EL (cell line): ENCODE measurements at regions not wholly inside any gene's neighbourhood (a gene's known extent, or its start where the extent isn't known, plus 50 kb on each side); places are given as distances from the start of the nearest gene placed in this dataset.

Source experiments
- DNase-seq: peaks from one replicate; pipeline ENCODE4 v3.0.0-alpha.2; 2016

DNA sequence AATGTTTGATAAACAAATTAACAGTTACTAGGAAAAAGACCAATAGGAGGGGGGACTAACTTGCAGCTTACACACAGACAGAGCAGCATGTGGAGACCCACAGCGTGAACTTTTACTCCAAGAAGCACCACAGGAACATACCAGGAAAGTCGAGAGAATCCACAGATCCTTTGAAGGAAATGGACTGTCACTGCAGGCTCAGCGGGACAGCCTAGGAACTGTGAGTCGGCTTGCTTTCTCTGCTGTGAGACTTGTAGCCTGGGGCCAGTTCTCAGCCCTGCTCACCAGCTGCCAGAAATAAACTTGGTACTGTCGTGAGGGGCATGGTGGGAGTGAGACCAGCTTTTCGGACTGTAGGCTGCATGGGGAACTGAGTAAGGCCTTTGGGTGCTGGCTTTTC lies 1211.5 kb downstream of the PCDH17 start:
- no peak for DNase-seq

DNA sequence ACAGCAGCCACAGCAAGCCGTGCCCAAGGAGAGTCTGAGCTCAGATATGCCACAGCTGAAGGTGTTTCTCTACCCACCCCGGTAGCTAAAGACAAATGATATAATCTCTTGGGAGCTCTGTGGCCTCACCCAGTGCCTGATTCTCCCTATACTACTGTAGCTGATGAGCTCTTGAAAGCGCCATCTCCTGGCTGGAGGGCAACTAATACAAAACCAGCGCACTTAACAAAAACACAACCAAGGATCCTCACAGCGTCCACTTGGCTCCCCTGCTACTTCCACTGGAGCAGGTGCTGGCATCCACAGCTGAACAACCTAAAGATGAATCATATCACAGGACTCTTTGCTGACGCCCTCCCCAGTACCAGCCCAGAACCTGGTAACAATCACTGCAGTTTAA lies 1212.0 kb downstream of the PCDH17 start:
- DNase-seq = no peak

DNA sequence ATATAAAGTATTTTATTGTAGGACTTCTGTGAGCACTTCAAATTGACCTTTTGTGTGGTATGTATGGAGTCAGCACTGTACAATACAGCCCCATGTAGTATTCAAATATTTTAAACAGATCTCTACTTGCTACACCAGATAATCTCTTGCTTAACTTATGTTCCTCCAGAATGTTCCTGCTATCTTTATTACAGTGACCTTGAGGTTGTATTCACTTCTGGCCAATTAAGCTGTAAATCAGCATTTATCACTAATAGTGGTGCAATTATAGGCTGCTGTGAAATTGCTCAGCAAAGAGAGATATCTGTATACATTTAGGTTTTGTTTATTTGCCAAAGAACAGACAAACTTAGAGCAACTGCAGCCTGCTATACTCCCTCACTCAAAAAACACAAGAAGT lies 1218.6 kb downstream of the PCDH17 start:
- no peak for DNase-seq

DNA sequence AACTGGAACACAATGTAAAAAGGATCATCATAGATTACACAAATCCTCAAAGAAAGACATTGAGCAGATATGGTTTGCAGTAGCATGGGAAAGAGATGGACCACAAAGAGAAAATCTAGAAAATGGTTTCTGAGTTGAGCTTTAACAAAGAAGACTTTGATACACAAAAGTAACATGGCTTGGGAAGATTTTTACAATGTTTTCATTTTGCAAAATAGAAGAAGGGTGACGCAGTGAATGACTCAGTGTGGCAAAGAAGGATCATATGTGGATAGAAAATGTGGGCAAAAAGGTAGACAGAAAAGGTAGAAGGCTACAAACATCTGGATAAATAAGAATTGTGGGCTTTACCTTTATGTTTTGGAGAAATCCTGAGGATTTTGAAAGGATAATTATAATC lies 1220.5 kb downstream of the PCDH17 start:
- DNase-seq = no peak

DNA sequence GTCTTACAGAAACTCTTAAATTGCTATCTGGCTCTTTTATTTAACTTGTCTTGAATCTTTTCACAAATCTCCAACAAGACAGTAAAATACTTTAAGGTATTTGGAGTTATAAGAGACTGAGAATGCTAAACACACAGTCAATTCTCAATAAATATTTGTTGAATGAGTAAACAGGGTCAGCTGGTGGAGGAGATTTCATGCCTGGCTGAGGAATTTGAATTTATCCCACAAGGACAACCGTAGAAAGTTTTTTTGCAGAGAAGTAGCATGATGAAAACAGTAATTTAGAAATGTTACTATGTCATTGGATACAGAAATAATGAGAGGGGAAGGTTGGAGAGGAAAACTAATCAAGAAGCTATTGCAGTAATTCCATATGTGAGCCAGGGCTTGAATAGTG lies 1223.7 kb downstream of the PCDH17 start:
- DNase-seq = no peak

DNA sequence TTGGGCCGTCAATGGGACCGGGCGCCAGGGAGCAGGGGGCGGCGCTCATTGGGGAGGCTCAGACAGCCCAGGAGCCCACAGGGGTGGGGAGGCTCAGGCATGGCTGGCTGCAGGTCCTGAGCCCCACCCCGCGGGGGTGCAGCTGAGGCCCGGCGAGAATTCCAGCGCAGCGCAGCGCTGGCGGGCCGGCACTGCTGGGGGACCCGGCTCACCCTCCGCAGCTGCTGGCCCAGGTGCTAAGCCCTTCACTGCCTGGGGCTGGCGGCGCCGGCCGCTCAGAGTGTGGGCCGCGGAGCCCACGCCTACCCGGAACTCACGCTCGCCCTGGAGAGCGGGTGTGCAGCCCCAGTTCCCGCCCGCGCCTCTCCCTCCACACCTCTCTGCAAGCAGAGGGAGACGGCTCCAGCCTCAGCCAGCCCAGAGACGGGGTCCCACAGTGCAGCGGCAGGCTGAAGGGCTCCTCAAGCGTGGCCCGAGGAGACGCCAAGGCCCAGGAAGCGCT lies 1227.4 kb downstream of the PCDH17 start:
- no peak for DNase-seq

DNA sequence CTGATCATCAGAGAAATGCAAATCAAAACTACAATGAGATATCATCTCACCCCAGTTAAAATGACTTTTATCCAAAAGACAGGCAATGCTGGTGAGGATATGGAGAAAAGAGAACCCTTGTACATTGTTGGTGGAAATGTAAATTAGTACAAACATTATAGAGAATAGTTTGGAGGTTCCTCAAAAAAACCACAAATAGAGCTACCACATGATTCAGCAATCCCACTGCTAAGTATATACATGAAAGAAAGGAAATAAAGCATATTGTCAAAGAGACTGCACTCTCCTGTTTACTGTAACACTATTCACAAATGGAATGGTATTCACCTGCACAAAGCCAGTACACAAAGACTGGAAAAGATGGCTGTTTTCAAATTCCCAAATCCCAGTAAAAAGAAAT lies 1233.7 kb downstream of the PCDH17 start:
- DNase-seq = no peak

DNA sequence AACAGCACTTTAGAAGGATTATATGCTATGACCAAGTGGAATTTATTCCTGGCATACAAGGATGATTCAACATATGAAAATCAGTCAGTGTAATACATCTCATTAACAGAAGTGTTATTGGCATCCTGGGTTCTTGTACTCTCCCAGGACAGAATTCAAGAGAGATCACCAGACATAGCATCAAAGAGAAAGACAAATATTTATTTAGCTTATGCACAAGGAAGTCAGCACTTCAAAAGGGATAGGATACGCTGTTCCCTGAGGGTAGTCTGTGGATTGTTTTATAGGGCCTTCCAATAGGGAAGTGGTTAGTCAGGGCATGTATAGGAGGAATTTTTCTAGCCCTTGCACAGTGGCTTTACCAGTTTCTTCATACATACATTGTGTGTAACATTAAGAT lies 1238.0 kb downstream of the PCDH17 start:
- DNase-seq = no peak

DNA sequence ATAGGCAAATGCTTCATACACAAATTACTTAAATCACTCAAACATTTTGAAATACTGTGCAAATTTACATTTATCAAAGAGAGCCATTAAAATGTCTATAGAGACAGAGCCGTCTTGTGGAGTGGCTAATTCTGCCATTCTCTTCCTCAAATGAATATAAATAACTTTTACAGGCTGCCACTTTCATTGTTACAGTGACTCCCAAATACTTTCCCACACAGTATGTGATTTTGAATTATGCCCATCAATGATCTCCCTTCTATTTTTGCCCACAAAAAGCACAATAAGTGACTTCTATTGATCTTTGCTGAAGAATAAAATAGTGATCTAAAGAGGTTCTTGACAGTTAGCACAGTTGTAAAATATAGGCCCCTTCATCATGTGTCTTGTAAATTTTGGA lies 1244.9 kb downstream of the PCDH17 start:
- no peak for DNase-seq

DNA sequence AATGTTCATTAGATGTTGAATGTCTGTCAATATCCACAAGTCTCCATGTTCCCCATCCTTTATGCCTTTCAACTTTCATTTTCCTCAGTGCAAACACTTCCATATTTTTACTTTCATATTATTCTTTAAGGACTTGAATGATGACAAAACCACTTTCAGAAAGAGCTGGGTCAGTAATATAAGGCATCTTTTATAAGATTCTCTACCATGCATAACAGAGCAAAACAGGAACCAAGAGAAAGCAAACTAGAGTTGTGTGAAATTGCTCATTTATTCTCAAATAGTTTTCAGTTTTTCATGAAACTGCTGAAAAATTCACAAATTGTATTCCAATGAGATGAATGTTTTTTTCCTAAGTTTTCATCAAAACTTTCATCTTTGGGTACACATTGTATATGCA lies 1247.6 kb downstream of the PCDH17 start:
- DNase-seq = no peak

DNA sequence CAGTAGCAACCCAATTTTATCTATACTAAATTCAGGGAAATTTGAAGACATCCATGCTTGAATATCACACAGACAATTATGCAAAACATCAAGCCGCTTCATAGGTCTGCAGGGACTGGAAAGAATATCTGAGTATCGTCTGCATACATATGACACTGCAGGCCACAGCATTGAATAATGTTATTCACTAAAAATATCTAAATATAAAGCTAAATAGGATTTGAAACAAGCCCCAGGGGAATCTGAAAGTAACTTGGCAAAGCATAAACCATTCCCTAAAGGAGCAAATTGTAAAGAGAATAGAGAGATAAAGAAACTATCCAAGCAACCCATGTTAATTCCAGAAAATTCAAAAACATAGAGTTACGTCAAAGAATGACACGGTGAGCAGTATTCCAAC lies 1251.0 kb downstream of the PCDH17 start:
- no peak for DNase-seq

DNA sequence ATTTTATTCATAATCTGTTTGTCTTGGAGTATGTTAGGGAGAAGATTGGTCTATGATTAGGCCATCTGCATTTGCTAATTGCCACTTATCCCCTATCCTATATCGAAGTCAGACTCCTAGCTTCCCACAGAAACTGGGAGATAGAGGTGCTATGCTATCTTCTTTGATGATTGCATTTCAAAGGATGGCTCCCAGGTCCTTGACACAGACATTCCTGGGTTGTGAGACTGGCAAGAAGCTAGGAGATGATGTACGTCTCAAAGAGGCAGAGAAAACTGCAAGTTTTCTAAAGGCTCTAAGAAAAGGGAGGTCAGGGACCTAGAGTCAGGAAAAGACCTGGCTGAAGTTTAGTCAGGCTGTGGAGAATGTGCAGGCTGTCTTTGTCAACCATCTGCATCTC lies 1251.9 kb downstream of the PCDH17 start:
- DNase-seq = no peak

DNA sequence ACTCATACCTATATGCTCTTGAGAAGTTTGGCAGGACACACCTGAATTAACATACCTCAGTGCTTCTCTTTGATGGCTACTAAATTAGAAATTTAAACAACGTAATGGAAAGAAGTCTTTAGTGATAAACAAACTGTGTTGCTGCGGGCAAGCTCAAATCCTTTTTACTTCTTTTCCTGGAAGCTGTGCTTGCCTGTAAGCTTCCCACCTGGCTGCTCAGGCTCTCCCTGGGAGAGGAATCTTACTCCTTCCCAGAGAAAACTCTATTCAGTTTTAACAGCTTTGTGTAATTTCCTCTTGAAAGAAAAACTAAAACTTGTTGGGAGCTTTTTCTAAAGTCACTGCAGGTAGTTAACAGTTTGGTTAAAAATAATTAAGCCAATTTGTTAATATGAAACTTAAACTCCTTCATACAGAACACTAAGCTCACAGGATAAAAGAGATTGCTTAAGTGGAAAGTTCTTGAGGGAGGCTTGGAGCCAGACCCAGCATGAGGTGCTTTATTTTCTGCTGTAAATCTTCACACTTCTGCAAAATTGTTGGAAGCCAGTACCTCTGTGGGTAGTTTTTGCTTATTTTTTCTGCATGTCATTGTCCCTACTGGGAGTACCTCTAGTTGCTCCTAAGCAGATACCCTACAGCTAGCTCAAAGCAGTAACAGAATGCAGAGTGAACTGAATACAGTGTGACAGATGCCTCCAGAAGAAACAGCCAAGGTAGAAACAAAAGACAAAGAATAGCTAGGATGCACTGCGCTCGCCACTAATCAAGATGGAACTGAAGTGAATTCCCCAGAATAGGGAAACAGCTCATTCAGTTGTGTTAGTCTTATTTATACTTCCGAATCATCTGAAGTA lies 1253.0 kb downstream of the PCDH17 start:
- DNase-seq = no peak

DNA sequence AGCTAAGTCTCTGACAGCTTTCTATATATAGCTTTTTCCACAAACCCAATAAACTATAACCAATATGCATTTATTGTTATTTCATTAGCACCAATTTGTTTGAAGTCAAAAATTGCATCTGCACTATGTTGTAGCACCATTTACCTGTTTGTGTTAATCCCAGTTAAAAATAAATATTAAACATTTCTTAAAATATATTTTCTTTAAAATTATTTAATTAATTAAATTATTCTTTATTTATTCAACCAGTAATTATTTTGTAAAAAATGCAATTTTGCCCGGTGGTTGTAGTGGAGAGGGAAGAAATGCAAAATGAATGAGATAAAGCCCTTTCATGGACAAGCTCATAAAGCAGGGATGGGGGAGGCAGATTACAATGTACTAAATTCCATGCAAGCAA lies 1257.9 kb downstream of the PCDH17 start:
- no peak for DNase-seq

DNA sequence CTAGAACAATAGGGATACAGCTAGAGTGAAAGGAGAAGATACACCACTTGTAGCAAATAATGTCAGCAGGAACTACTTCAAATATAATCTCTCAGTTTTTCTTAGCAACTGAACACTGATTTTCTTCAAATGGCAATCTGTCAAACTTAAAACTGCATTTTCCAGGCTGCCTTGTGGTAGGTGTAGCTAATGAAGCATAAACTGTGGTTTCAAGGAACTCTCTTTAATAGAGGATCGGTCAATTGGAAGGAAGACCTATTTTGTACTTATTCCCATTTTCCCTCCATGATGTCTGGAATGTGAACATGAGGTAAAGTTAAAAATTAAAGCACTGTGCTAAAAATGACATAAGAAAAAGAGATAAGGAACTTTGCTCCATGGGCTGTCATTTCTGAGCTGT lies 1261.9 kb downstream of the PCDH17 start:
- DNase-seq = no peak

DNA sequence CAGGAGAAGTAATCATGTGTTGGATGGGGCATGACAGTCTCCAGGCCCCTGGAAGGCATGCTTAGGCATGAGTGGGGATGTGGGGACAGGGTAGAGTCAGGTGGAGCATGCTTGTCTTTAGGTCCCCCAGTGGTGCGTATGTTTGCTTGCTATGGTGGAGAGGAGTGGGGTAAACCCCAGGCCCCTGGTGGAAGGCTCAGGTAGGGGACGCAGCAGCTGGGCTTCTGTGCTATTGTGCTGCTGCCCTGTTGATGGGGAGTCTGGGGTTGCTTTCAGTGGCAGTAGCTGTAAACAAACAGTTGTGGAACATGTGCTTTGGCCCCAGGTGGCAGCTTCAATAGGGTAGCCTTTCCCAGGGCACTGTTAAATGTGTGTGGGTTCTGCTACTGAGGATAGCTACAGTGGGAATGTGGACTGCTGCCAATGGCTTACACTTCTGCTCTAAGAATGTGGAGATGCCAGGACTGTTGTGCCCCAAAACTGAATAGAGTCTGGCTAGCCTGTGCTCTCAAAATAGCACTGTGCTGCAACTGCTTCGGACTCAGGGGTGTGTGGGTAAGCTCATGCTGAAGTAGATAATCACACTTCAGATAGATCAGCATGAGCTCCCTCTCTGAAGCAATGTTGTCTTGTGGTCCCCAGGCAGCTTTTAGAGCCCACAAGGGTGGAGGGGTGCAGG lies 1257.3 kb downstream of the DIAPH3 start:
- DNase-seq = no peak

DNA sequence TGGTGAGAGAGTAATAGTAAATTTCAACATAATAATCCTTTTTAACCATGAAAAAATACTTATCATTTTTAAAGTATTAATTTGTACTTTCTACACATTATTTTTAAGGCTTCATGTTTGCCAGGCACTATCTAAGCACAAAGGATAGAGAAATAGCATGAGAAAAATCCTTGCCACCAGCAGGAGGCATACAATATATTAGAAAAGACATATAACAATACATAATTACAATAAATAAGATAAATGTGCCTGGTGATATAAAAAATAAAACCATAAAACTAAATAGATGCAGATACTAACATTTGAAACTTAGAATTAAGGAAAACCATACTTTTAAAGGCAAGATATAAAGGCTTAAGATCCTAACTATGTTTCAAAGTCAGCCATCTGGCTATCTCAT lies 1256.4 kb downstream of the DIAPH3 start:
- DNase-seq = no peak

DNA sequence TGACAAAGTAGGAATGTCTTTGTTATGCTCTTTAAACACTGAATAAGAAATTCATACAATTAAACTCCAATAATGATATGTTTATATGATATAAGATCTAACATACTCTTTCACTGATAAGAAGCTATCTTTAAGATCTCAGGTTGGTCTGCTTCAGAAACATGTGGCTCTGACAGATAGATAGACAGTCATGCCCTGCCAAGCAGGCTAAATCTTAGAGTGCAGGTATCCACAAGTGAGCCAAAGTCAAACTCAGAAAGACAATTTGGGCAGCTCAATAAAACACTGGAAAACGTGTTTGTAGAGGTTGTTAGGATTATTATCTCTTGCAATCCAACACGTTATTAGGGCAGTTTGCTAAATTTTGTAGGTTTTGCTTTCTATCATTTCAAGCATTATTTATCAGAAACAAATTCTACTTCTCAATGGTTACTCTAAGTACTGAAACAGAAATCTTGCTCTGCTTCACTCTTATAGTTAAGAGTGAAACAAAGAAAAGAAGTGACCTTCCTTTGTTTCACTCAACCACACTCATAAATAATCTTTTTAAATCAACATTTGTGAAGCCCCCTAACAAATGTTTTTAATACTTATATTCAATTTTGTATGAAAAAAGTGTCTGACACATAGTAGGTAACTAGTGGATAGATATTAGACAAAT lies 1255.6 kb downstream of the DIAPH3 start:
- DNase-seq = no peak

DNA sequence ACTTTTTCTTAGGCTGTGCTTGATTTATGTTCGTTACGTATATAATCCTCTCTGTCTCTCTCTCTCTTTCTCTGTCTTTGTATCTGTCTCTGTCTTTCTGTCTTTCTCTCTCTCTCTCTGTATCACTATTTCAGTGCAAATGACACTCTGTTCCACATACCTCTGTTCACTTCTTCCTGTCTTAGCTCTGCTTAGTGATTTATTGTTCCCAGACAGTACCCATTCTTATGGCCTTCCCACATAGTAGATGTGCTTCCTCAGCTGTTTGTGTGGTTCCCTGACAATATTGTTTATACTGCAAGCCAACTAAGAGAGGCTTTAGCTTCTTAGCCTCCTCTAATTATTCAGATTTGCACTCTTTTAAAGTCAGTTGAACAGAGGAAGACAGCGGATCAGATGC lies 1244.2 kb downstream of the DIAPH3 start:
- no peak for DNase-seq

DNA sequence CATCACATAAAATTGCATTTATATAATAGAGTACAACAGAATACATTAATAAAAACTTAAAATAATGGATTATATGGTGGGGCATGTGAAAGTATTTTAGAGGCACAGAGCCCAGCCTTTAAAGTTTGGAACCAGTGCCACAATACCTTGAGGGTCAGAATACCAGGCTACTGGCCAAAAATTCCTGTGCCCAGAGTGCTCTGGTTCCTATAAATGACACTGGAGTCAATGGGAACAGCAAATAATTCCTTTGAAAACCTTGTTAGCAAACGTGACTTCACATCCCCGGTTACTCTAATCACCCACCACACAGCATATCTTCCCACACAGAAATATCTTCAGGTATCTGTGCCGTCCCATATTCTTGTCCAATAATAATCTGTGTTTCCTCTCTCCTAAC lies 1242.6 kb downstream of the DIAPH3 start:
- DNase-seq = no peak

DNA sequence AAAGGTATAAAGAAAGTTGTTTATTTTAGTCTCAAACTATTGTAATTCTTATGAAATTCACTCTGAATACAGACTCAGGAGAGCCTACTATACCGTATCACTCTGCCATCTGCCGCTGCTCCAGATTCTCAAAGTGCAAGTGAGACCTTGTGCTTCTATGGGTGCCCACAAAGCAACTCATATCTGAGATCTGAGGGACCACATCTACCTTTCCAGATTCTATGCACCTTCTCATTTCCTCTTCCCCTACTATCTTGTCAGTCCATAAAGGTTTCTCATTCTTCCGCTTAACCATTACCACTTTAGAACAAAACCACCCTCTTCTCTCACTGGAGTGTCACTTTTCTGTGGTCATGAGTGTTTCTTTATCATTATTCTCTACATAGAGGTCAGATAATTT lies 1236.9 kb downstream of the DIAPH3 start:
- no peak for DNase-seq

DNA sequence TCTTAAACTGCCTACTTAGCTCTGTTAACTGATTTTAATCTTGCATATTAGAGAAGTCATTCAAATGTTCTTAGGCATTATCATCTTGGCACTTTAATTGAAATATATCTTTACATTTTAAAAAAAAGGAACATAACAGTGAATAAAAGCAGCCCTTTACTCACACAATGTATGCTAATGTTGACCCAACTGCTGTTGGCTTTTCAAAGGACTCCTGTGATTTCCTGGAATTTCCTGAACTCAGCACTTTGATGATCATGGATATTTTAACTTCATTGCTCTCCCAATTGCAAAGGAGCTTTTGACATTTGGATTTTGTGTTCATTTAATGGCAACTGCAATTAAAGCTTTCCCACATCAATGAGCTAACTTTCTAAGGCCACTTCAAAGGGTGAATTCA lies 1230.3 kb downstream of the DIAPH3 start:
- no peak for DNase-seq

DNA sequence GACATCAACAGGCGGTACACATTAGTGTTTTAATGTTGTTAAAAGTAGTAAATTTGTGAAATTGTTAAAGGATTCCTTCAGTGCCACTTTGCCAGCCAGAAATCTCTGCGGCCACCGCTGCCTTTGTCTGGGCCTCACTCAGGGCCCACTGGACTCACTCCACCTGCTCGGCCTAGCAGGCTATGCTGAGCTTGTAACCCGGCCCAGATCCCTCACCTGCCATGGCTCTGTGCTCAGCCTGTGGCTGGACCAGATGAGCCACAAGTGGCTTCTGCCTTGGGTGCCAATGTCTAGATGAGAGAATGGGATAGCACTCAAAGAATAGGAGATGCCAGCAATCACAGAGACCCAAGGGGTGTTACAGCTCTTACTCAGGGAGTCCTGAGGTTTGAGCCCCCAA lies 1228.0 kb downstream of the DIAPH3 start:
- no peak for DNase-seq

DNA sequence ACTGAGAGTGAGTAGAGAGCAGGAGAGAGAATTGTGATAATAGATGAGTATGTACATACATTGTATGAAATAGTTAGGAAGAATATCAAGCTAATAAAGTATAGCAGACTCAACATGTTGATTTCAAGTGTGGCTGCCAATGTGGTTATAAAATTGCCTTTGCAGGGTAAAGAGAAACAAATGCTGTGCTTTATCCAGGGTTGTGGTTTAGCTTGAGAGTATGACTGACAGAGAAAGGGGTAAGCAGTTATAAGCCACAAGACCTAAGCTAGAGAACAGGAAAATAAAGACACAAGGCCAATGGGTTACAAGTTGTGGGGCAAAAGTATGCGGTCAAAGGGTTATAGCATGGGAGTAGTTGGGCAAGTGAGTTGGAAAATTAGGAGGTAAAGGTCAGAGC lies 1217.5 kb downstream of the DIAPH3 start:
- DNase-seq = no peak
